IMR-90 (cell line): ENCODE measurements at regions not wholly inside any gene's neighbourhood (a gene's known extent, or its start where the extent isn't known, plus 50 kb on each side); places are given as distances from the start of the nearest gene placed in this dataset.

Source experiments
- ATAC-seq: fragments of 200-7000 bp; cut with Tn5 transposase; 2 replicates; pipeline ENCODE4 v1.9.1; 2020; ENCODE audit warnings: low read depth, mild to moderate bottlenecking, moderate library complexity
- BruUV-seq: library from RNA; stranded (reverse); fragments of 400-500 nt; replicated peaks from 2 replicates; lab custom pipeline; 2021; lab: Mats Ljungman, UMichigan
- CTCF ChIA-PET: fragments of 300-600 bp; formaldehyde crosslinking; extraction: SDS; loops from one replicate; lab custom pipeline; 2021; ENCODE audit warnings: antibody characterized with exemption; lab: Yijun Ruan, JAX
- POLR2A ChIA-PET: fragments of 300-600 bp; sonication (Branson Sonifier 250); formaldehyde crosslinking; loops from one replicate; lab custom pipeline; 2022; ENCODE audit warnings: antibody characterized with exemption; ENCODE audit not compliant: unreplicated experiment; lab: Charles Lee
- DNase-seq: peaks from one replicate; pipeline ENCODE4 v3.0.0; 2013
- H2AFZ ChIP-seq: replicated peaks from 2 replicates; pipeline ENCODE3; 2013; ENCODE audit warnings: low read length, mild to moderate bottlenecking; ENCODE audit not compliant: poor library complexity
- H2AK5ac ChIP-seq: 2 replicates; pipeline ENCODE4 v1.6.1; 2013; ENCODE audit warnings: low read depth, low read length, inconsistent platforms
- H2AK9ac ChIP-seq: replicated peaks from 2 replicates; pipeline ENCODE3; 2013; ENCODE audit warnings: mild to moderate bottlenecking, low read depth, low read length, moderate library complexity; ENCODE audit not compliant: poor library complexity
- H2BK120ac ChIP-seq: 2 replicates; pipeline ENCODE4 v1.6.1; 2013; ENCODE audit warnings: low read depth, low read length, inconsistent platforms
- H2BK15ac ChIP-seq: 3 replicates; pipeline ENCODE4 v1.6.1; 2013; ENCODE audit warnings: low read depth, low read length, inconsistent platforms
- H2BK20ac ChIP-seq: 2 replicates; pipeline ENCODE4 v1.6.1; 2013; ENCODE audit warnings: low read depth, mild to moderate bottlenecking, inconsistent platforms, low read length, moderate library complexity
- H2BK5ac ChIP-seq: 2 replicates; pipeline ENCODE4 v1.6.1; 2013; ENCODE audit warnings: mild to moderate bottlenecking, low read depth, low read length, inconsistent platforms; ENCODE audit not compliant: poor library complexity, severe bottlenecking
- H3K14ac ChIP-seq: replicated peaks from 2 replicates; pipeline ENCODE4 v1.6.1; 2013; ENCODE audit warnings: low read depth, low read length, inconsistent platforms
- H3K18ac ChIP-seq: 2 replicates; pipeline ENCODE4 v1.6.1; 2013; ENCODE audit warnings: low read depth, low read length, control low read depth
- H3K23ac ChIP-seq: 2 replicates; pipeline ENCODE4 v1.6.1; 2013; ENCODE audit warnings: low read depth, low read length, inconsistent platforms
- H3K27ac ChIP-seq: 2 replicates; pipeline ENCODE4 v1.5.1; 2013; ENCODE audit warnings: mild to moderate bottlenecking, control low read depth, low read length; ENCODE audit not compliant: insufficient read depth
- H3K27me3 ChIP-seq: 2 replicates; pipeline ENCODE4 v1.6.1; 2013; ENCODE audit warnings: low read length; ENCODE audit not compliant: control insufficient read depth, insufficient read depth
- H3K36me3 ChIP-seq: 2 replicates; pipeline ENCODE4 v1.6.1; 2013; ENCODE audit warnings: low read length, mixed read lengths; ENCODE audit not compliant: control insufficient read depth, insufficient read depth
- H3K4ac ChIP-seq: 2 replicates; pipeline ENCODE4 v1.6.1; 2013; ENCODE audit warnings: low read depth, low read length, inconsistent platforms
- H3K4me1 ChIP-seq: 2 replicates; pipeline ENCODE4 v1.6.1; 2013; ENCODE audit warnings: low read length, mixed read lengths; ENCODE audit not compliant: control insufficient read depth, insufficient read depth
- H3K4me2 ChIP-seq: 2 replicates; pipeline ENCODE4 v1.6.1; 2013; ENCODE audit warnings: low read depth, mild to moderate bottlenecking, control low read depth, low read length, moderate library complexity
- H3K4me3 ChIP-seq: 2 replicates; pipeline ENCODE4 v1.5.1; 2013; ENCODE audit warnings: low read depth, mild to moderate bottlenecking, control low read depth, low read length, moderate library complexity; ENCODE audit not compliant: insufficient read depth
- H3K56ac ChIP-seq: 2 replicates; pipeline ENCODE4 v1.6.1; 2013; ENCODE audit warnings: low read length, inconsistent platforms; ENCODE audit not compliant: insufficient read depth; ENCODE audit errors: extremely low read depth
- H3K79me1 ChIP-seq, 2 experiments: 2 replicates each; pipeline ENCODE4 v1.6.1; 2013; ENCODE audit warnings: low read length in 2 of 2, inconsistent platforms in 1 of 2, low read depth in 1 of 2
- H3K9ac ChIP-seq: 2 replicates; pipeline ENCODE4 v1.6.1; 2013; ENCODE audit warnings: low read depth, low read length, control low read depth
- H3K9me1 ChIP-seq: 2 replicates; pipeline ENCODE4 v1.6.1; 2013; ENCODE audit warnings: low read length, inconsistent platforms; ENCODE audit not compliant: insufficient read depth
- H3K9me3 ChIP-seq: 2 replicates; pipeline ENCODE4 v1.6.1; 2013; ENCODE audit warnings: low read length; ENCODE audit not compliant: control insufficient read depth, insufficient read depth
- H4K20me1 ChIP-seq: 2 replicates; pipeline ENCODE4 v1.6.1; 2013; ENCODE audit warnings: low read length, inconsistent platforms; ENCODE audit not compliant: insufficient read depth
- H4K5ac ChIP-seq: 2 replicates; pipeline ENCODE4 v1.6.1; 2013; ENCODE audit warnings: mild to moderate bottlenecking, low read depth, low read length, control low read depth
- H4K8ac ChIP-seq, 2 experiments: 2 replicates each; pipeline ENCODE4 v1.6.1; 2013; ENCODE audit warnings: low read depth in 2 of 2, low read length in 2 of 2, control low read depth in 1 of 2, inconsistent platforms in 1 of 2
- H4K91ac ChIP-seq: 2 replicates; pipeline ENCODE4 v1.6.1; 2013; ENCODE audit warnings: low read depth, low read length, inconsistent platforms; ENCODE audit not compliant: insufficient read depth
- BHLHE40 ChIP-seq: fragments of 150-350 bp; IDR thresholded peaks from 2 replicates; pipeline ENCODE4 v1.6.1; 2016; ENCODE audit warnings: mild to moderate bottlenecking, low read depth, low read length
- CEBPB ChIP-seq: IDR thresholded peaks from 2 replicates; pipeline ENCODE4 v1.6.1; 2012; ENCODE audit warnings: low read depth, low read length, improper control_type of control experiment
- FOS ChIP-seq: fragments of 150-350 bp; IDR thresholded peaks from 2 replicates; pipeline ENCODE4 v1.6.1; 2016; ENCODE audit warnings: low read depth, low read length
- MXI1 ChIP-seq: IDR thresholded peaks from 2 replicates; pipeline ENCODE4 v1.6.1; 2012; ENCODE audit warnings: low read depth, mild to moderate bottlenecking, low read length, moderate library complexity, borderline replicate concordance
- WGBS, 2 experiments: methylation state at CpG; one replicate each; pipeline versions ENCODE4 v1.1.5 to v1.1.7; 2013; ENCODE audit warnings: missing lambda C conversion rate in 2 of 2; ENCODE audit not compliant: insufficient read length in 1 of 2; ENCODE audit errors: extremely low coverage in 2 of 2; 5-methylcytosine and 5-hydroxymethylcytosine counted together
- dilution Hi-C: fragments of 300-500 bp; cut with HindIII; formaldehyde crosslinking; loops from one replicate; pipeline ENCODE4 v1.14.3; 2018; ENCODE audit warnings: low sequenced_read_pairs; ENCODE audit not compliant: unreplicated experiment
- in situ Hi-C: fragments of 300-500 bp; cut with MboI; formaldehyde crosslinking; loops from 3 replicates; pipeline ENCODE4 v1.14.3; 2019; ENCODE audit warnings: low sequenced_read_pairs, inconsistent platforms, mixed read lengths
- intact Hi-C: fragments of 100-400 bp; cut with micrococcal nuclease; formaldehyde crosslinking; loops from 2 replicates; pipeline ENCODE4 v1.10.0; 2022

GRCh38 chr2:176432434-176432833 is 163.2 kb downstream of the MTX2 start:
- no peak overlapping the region for H2AK5ac ChIP-seq
- in situ Hi-C loops (no loop called here), dilution Hi-C loops (no loop called here), intact Hi-C loops (no loop called here)
- H2BK15ac ChIP-seq: no peak overlapping the region
- no peak overlapping the region for H4K5ac ChIP-seq
- DNase-seq (peak; percentile 28), ATAC-seq (peak; percentile 46)
- no peaks in the 10 kb centered on the region for H3K36me3 ChIP-seq
- no peak overlapping the region for H3K23ac ChIP-seq
- no peak overlapping the region for H2AK9ac ChIP-seq
- no peak overlapping the region for H3K14ac ChIP-seq
- no CpG with 5 or more reads among the region's 2 CpGs for WGBS, 2 experiments
- no peak overlapping the region for H2BK120ac ChIP-seq
- CTCF ChIA-PET: no interaction called here
- no peaks in the 10 kb centered on the region for H3K9me3 ChIP-seq
- H4K8ac ChIP-seq: no peak overlapping the region
- H3K4me2 ChIP-seq: no peak overlapping the region
- no peaks in the 10 kb centered on the region for H4K20me1 ChIP-seq
- POLR2A ChIA-PET: no interaction called here
- H3K4me3 ChIP-seq: no peak overlapping the region
- no peak overlapping the region for H3K4ac ChIP-seq
- BruUV-seq: no TSS peak
- no peaks in the 10 kb centered on the region for H3K79me1 ChIP-seq
- H3K9me1 ChIP-seq: peaks cover 3% of the 10 kb centered on the region; the same call in 1 of the 2 replicates
- H2BK20ac ChIP-seq: no peak overlapping the region
- no peak overlapping the region for H3K18ac ChIP-seq
- no peak overlapping the region for H2BK5ac ChIP-seq
- peak; percentile 49 for TF ChIP-seq BHLHE40
- 0 out of 2 replicates have a peak, but pooled peaks have one; percentile 9 for TF ChIP-seq FOS
- TF ChIP-seq CEBPB: peak; percentile 74; the same call in 1 of the 2 replicates
- TF ChIP-seq MXI1: no peak
- no peaks in the 10 kb centered on the region for H3K27me3 ChIP-seq
- H3K9ac ChIP-seq: no peak overlapping the region
- no peak overlapping the region for H4K91ac ChIP-seq
- H3K27ac ChIP-seq: no peak overlapping the region
- no peaks in the 10 kb centered on the region for H3K4me1 ChIP-seq
- H2AFZ ChIP-seq: no peak overlapping the region
- no peak overlapping the region for H3K56ac ChIP-seq
